ENCODE measurements at regions not wholly inside any gene's neighbourhood (a gene's known extent, or its start where the extent isn't known, plus 50 kb on each side); places are given as distances from the start of the nearest gene placed in this dataset.

GRCh38 chr13:107339209-107339608 lies 771.3 kb upstream of the ARGLU1 start:
- no peak for TF ChIP-seq CTCF (IDR thresholded peaks at IDR 0.05)
- no peak for TF ChIP-seq POLR2A (IDR thresholded peaks at IDR 0.05)

Data from thyroid gland (tissue), 4 donors.